ENCODE measurements at regions not wholly inside any gene's neighbourhood (a gene's known extent, or its start where the extent isn't known, plus 50 kb on each side); places are given as distances from the start of the nearest gene placed in this dataset.

DNA sequence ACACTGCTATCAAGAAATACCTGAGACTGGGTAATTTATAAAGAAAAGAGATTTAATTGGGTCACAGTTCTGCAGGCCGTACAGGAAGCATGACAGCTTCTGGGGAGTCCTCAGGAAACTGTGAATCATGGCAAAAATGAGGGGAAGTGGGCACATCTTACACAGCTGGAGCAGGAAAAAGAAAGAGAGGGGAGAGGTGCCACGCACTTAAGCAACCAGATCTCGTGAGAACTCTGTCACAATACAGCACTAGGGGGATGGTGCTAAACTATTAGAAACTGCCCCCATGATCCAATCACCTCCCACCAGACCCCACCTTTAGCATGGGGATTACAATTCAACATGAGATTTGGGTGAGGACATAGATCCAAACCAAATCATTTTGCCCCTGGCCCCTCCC, 105.5 kb upstream of the CPLX2 start:
- WGBS (ENCODE audit: insufficient coverage, low lambda C conversion rate) = 38% methylated on average over 1 of the region's 3 CpGs
- H3K27ac ChIP-seq (ENCODE audit: low read length) = no peak overlapping the region
- no peaks in the 10 kb centered on the region for H3K4me1 ChIP-seq (ENCODE audit: control insufficient read depth, insufficient read depth, low read length)
- H3K9me3 ChIP-seq (ENCODE audit: control insufficient read depth, low read depth, low read length) = peaks cover 4% of the 10 kb centered on the region
- no peak overlapping the region for H3K4me3 ChIP-seq (ENCODE audit: low read length)
- DNase-seq = no peak
- H3K36me3 ChIP-seq (ENCODE audit: control insufficient read depth, insufficient read depth, low read length) = no peaks in the 10 kb centered on the region
- no peaks in the 10 kb centered on the region for H3K27me3 ChIP-seq (ENCODE audit: control insufficient read depth, insufficient read depth, low read length)

DNA sequence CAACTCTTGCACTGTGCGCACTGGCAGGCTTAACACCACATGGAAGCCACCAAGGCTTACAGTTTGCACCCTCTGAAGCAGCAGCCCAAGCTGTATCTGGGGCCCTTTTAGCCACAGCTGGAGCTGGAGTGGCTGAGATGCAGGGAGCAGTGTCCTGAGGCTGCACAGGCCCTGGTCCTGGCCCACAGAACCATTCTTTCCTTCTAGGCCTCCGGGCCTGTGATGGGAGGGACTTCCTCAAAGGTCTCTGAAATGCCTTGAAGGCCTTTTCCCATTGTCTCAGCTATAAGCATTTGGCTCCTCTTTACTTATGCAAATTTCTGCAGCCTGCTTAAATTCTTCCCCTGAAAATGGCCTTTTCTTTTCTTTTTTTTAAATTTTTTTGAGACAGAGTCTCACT, 104.4 kb upstream of the CPLX2 start:
- no CpG with 5 or more reads among the region's 2 CpGs for WGBS (ENCODE audit: insufficient coverage, low lambda C conversion rate)
- H3K4me3 ChIP-seq (ENCODE audit: low read length) = no peak overlapping the region
- H3K27me3 ChIP-seq (ENCODE audit: control insufficient read depth, insufficient read depth, low read length) = peaks cover 8% of the 10 kb centered on the region
- H3K27ac ChIP-seq (ENCODE audit: low read length) = no peak overlapping the region
- no peaks in the 10 kb centered on the region for H3K36me3 ChIP-seq (ENCODE audit: control insufficient read depth, insufficient read depth, low read length)
- H3K9me3 ChIP-seq (ENCODE audit: control insufficient read depth, low read depth, low read length) = peaks cover 4% of the 10 kb centered on the region
- H3K4me1 ChIP-seq (ENCODE audit: control insufficient read depth, insufficient read depth, low read length) = no peaks in the 10 kb centered on the region
- DNase-seq = no peak

DNA sequence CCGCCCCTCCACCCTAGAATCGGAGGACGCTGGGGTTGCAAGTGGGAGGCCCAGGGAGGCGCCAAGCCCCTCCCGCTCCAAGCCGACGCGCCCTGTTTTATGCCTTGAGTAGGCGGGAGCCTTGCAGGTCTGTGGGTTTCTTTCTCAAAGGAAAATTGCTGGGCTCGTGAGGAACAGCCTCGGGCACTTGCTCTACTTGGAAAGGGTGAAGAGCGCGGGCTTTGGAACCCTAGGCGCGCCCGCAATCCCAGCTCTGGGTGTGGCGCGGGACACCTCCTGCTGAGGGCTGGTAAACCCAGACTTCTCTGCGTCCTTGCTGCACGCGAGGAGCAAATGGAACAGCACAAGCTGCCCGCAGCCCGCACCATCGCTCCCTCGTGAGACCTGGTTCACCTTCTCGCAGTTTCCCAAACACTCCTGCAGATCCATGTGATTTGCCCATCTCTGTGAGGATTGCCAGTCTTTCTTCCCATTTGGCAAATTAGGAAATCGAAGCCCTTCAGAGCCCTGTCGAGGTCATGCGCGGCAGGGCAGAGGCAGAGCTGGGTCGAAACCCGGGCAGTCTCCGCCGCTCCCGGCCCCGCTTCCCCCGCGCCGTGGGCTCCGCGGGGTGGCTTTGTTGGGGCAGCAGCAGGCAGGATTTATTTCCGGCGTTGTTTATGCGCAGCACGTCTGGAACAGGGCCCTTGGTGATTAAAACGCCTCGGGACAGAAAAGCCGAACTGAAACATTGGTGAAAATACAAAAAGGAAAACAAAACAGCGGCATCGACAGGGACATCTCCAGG, 98.4 kb upstream of the CPLX2 start:
- no peaks in the 10 kb centered on the region for H3K36me3 ChIP-seq (ENCODE audit: control insufficient read depth, insufficient read depth, low read length)
- no peak overlapping the region for H3K27ac ChIP-seq (ENCODE audit: low read length)
- no peak for DNase-seq
- WGBS (ENCODE audit: insufficient coverage, low lambda C conversion rate) = no CpG with 5 or more reads among the region's 50 CpGs
- H3K9me3 ChIP-seq (ENCODE audit: control insufficient read depth, low read depth, low read length) = no peaks in the 10 kb centered on the region
- H3K27me3 ChIP-seq (ENCODE audit: control insufficient read depth, insufficient read depth, low read length) = peaks cover 41% of the 10 kb centered on the region
- H3K4me3 ChIP-seq (ENCODE audit: low read length) = no peak overlapping the region
- H3K4me1 ChIP-seq (ENCODE audit: control insufficient read depth, insufficient read depth, low read length) = no peaks in the 10 kb centered on the region

DNA sequence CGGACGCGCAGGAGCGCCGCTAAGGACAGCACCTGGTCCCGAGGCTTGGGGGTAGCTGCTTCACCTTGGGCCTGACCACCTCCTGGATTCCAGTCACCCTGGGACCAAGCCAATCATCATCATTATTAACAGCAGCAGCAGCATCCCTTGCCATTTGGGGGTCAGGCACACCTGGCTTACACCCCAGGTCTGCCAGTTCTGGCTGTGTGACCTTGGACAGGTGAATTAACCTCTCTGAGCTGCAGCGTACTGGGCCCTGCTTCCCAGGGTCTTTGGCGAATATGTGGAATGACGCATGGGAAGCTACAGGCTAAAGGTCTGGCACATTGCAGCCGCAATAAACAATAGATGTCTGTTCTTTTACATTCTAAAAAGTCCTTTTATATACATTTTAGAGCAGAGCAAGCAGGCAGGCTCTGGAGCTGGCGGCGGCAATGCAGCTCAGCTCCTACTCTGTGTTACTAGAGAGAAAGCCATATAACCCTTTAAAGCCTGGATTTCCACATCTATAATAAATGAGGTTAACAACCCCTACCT, 97.8 kb upstream of the CPLX2 start:
- Histone ChIP-seq H3K4me1 (ENCODE audit: control insufficient read depth, insufficient read depth, low read length) (no peaks in the 10 kb centered on the region), H3K36me3 (ENCODE audit: control insufficient read depth, insufficient read depth, low read length) (no peaks in the 10 kb centered on the region), H3K27ac (ENCODE audit: low read length) (no peak overlapping the region), H3K27me3 (ENCODE audit: control insufficient read depth, insufficient read depth, low read length) (peaks cover 41% of the 10 kb centered on the region), H3K9me3 (ENCODE audit: control insufficient read depth, low read depth, low read length) (no peaks in the 10 kb centered on the region), H3K4me3 (ENCODE audit: low read length) (no peak overlapping the region)
- DNase-seq = no peak
- WGBS (ENCODE audit: insufficient coverage, low lambda C conversion rate) = no CpG with 5 or more reads among the region's 12 CpGs

DNA sequence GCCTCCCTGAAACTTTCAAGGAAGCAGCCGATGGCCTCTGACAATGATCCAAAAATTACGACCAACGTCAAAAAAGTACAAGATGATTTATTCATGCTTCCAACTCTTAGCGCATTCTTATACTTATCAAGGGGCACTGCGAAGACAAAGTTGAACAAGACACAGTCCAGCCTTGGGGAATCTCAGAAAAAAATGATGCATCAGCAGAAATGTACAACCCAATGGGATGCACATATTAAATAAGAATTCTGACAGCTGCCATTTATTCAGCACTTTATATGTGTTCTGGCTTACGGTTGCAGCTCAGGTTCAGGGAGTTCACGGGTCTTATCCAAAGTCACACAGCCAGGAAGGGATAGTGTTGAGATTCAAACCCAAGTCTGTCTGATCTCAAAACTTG, 96.0 kb upstream of the CPLX2 start:
- Histone ChIP-seq H3K9me3 (ENCODE audit: control insufficient read depth, low read depth, low read length) (no peaks in the 10 kb centered on the region), H3K27ac (ENCODE audit: low read length) (no peak overlapping the region), H3K27me3 (ENCODE audit: control insufficient read depth, insufficient read depth, low read length) (peaks cover 43% of the 10 kb centered on the region), H3K36me3 (ENCODE audit: control insufficient read depth, insufficient read depth, low read length) (no peaks in the 10 kb centered on the region), H3K4me1 (ENCODE audit: control insufficient read depth, insufficient read depth, low read length) (no peaks in the 10 kb centered on the region), H3K4me3 (ENCODE audit: low read length) (no peak overlapping the region)
- no CpG with 5 or more reads among the region's 7 CpGs for WGBS (ENCODE audit: insufficient coverage, low lambda C conversion rate)
- no peak for DNase-seq

DNA sequence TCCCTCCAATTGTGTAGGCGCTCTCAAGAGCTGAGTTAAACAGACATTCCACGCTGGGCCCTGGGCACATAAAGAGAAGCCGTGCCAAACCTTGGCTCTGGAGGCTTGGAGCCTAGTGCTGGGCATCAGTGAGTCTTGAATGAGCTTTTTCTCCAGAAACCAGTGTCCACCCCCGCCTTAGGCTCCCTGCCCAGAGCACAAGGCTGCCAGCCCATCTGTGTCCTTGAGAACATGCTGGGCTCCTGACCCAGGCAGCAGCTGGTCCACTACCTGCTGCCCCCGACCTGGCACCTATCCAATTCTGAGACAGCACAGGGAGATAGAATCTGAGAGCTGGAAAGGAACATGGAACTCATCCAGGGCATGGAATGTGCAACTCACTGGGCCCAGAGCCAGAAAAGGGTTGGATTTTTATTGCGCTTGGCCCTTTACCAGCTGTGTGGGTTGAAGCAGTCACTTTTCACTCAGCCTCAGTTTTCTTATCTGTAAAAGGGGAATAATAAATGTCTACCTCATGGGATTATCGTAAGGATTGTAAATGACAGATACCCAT, 92.4 kb upstream of the CPLX2 start:
- Histone ChIP-seq H3K4me3 (ENCODE audit: low read length) (no peak overlapping the region), H3K4me1 (ENCODE audit: control insufficient read depth, insufficient read depth, low read length) (no peaks in the 10 kb centered on the region), H3K9me3 (ENCODE audit: control insufficient read depth, low read depth, low read length) (no peaks in the 10 kb centered on the region), H3K27ac (ENCODE audit: low read length) (no peak overlapping the region), H3K36me3 (ENCODE audit: control insufficient read depth, insufficient read depth, low read length) (no peaks in the 10 kb centered on the region), H3K27me3 (ENCODE audit: control insufficient read depth, insufficient read depth, low read length) (peaks cover 14% of the 10 kb centered on the region)
- DNase-seq = no peak
- WGBS (ENCODE audit: insufficient coverage, low lambda C conversion rate) = 100% methylated on average over 1 of the region's 7 CpGs

DNA sequence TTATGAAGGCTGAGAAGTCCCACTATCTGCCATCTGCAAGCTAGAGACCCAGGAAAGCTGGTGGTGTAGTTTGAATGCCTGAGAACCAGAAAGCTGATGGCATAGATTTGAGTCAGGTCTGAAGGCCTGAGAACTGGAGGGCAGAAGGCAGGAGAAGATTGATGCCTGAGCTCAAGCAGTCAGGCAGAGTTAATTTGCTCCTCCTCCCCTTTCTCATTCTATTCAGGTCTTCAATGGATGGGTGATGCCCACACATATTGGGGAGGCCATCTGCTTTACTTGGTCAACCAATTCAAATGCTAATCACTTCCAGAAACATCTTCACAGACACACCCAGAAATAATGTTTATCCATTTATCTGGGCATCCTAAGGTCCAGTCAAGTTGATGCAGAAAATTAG, 87.6 kb upstream of the CPLX2 start:
- DNase-seq = no peak
- Histone ChIP-seq H3K36me3 (ENCODE audit: control insufficient read depth, insufficient read depth, low read length) (no peaks in the 10 kb centered on the region), H3K9me3 (ENCODE audit: control insufficient read depth, low read depth, low read length) (no peaks in the 10 kb centered on the region), H3K27ac (ENCODE audit: low read length) (no peak overlapping the region), H3K4me3 (ENCODE audit: low read length) (no peak overlapping the region), H3K27me3 (ENCODE audit: control insufficient read depth, insufficient read depth, low read length) (peaks cover 3% of the 10 kb centered on the region), H3K4me1 (ENCODE audit: control insufficient read depth, insufficient read depth, low read length) (no peaks in the 10 kb centered on the region)

DNA sequence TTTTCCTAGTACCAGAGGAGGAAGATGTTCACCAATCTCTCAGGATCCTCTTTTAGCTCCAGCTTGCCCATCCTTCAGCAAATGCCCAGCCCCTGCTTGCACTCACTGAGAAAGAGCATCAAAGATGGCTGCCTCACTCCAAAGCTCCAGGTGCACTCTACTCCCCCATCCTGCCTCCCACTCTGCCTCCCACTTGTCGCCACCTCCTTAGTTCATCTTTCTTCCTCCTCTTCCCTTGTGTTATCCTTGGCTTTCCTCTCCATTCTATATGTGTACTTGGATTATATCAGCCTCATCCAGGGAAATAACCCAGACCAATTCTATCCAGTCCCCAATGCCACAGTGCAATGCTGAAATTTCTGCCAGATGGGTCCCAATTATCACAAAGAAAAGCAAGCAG, 87.1 kb upstream of the CPLX2 start:
- WGBS (ENCODE audit: insufficient coverage, low lambda C conversion rate) = 100% methylated on average over 1 of the region's 1 CpG
- no peak overlapping the region for H3K27ac ChIP-seq (ENCODE audit: low read length)
- no peaks in the 10 kb centered on the region for H3K4me1 ChIP-seq (ENCODE audit: control insufficient read depth, insufficient read depth, low read length)
- no peak for DNase-seq
- no peak overlapping the region for H3K4me3 ChIP-seq (ENCODE audit: low read length)
- H3K27me3 ChIP-seq (ENCODE audit: control insufficient read depth, insufficient read depth, low read length) = no peaks in the 10 kb centered on the region
- H3K9me3 ChIP-seq (ENCODE audit: control insufficient read depth, low read depth, low read length) = no peaks in the 10 kb centered on the region
- H3K36me3 ChIP-seq (ENCODE audit: control insufficient read depth, insufficient read depth, low read length) = no peaks in the 10 kb centered on the region

DNA sequence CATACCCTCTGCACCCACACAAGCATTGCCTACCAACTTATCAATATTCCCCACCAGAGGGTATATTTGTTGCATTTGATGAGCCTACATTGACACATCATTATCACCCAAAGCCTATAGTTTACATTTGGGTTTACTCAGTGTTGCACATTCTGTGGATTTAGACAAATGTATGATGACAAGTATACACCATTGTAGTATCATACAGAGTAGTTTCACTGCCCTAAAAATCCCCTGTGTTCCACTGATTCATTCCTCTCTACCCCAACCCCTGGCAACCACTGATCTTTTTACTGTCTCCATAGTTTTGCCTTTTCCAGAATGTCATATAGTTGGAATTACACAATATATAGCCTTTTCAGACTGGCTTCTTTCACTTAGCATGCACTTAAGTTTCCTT, 85.7 kb upstream of the CPLX2 start:
- Histone ChIP-seq H3K4me3 (ENCODE audit: low read length) (no peak overlapping the region), H3K9me3 (ENCODE audit: control insufficient read depth, low read depth, low read length) (no peaks in the 10 kb centered on the region), H3K4me1 (ENCODE audit: control insufficient read depth, insufficient read depth, low read length) (no peaks in the 10 kb centered on the region), H3K27ac (ENCODE audit: low read length) (no peak overlapping the region), H3K36me3 (ENCODE audit: control insufficient read depth, insufficient read depth, low read length) (no peaks in the 10 kb centered on the region), H3K27me3 (ENCODE audit: control insufficient read depth, insufficient read depth, low read length) (no peaks in the 10 kb centered on the region)
- DNase-seq = no peak

DNA sequence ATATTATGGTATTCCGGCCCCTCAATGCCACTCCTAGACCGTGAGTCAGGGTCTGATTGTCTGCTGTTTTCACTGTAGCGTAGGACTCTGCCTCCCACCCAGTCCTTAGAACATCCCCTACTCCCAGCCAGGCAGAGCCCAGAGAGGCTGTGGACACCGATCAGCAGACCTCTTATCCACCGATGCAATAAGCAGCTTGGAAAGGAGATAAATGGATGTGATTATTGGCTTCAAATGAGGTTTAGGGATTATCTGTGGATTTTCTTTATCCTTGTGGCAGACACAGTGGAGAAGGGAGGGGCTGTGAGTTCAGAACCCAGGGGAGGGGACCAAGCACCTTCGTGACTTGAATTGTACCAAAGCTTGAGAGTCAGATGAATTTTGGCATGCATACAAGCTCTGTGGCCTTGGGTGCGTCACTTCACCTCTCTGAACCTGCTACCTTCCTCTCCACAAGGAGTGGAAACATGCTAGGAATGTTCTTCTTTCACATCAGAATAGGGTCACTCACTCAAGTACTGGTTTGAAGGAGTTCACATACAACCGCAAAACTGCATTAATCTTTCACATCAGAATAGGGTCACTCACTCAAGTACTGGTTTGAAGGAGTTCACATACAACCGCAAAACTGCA, 83.1 kb upstream of the CPLX2 start:
- no peak for DNase-seq
- no peaks in the 10 kb centered on the region for H3K27me3 ChIP-seq (ENCODE audit: control insufficient read depth, insufficient read depth, low read length)

DNA sequence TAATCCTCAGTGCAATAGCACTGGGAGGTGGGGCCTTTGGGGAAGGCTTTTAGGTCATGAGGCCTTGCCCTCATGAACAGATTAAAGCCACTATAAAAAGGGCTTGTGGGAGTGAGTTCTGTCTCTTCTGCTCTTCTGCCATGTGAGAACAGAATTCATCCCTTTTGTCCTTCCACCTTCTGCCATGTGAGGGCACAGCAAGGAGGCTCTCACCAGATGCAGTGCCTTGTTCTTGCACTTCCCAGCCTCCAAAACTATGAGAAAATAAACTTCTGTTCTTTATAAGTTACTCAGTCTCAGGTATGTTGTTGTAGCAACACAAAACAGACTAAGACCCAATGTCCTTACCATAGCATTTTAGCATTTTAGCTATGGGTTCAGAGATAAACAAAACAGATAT, 81.7 kb upstream of the CPLX2 start:
- Histone ChIP-seq H3K27ac (ENCODE audit: low read length) (no peak overlapping the region), H3K36me3 (ENCODE audit: control insufficient read depth, insufficient read depth, low read length) (no peaks in the 10 kb centered on the region), H3K27me3 (ENCODE audit: control insufficient read depth, insufficient read depth, low read length) (no peaks in the 10 kb centered on the region), H3K9me3 (ENCODE audit: control insufficient read depth, low read depth, low read length) (no peaks in the 10 kb centered on the region), H3K4me3 (ENCODE audit: low read length) (no peak overlapping the region), H3K4me1 (ENCODE audit: control insufficient read depth, insufficient read depth, low read length) (no peaks in the 10 kb centered on the region)
- no peak for DNase-seq

More for the DNA sequence above, 83.1 kb upstream of the CPLX2 start:
- Histone ChIP-seq H3K4me1 (ENCODE audit: control insufficient read depth, insufficient read depth, low read length) (no peaks in the 10 kb centered on the region), H3K36me3 (ENCODE audit: control insufficient read depth, insufficient read depth, low read length) (no peaks in the 10 kb centered on the region), H3K27ac (ENCODE audit: low read length) (no peak overlapping the region), H3K9me3 (ENCODE audit: control insufficient read depth, low read depth, low read length) (no peaks in the 10 kb centered on the region), H3K4me3 (ENCODE audit: low read length) (no peak overlapping the region)
- WGBS (ENCODE audit: insufficient coverage, low lambda C conversion rate) = no CpG with 5 or more reads among the region's 9 CpGs
